Breast epithelium (tissue), 3 donors: ENCODE measurements at regions not wholly inside any gene's neighbourhood (a gene's known extent, or its start where the extent isn't known, plus 50 kb on each side); places are given as distances from the start of the nearest gene placed in this dataset.

Experiments used
- CTCF ChIP-seq, 3 donors: fragments of 450-650 bp; IDR thresholded peaks; one replicate each; pipeline ENCODE4 v1.5.1; 2016 to 2017; ENCODE audit warnings: antibody characterized with exemption in 3 of 3, mild to moderate bottlenecking in 3 of 3, moderate library complexity in 3 of 3
- POLR2A ChIP-seq: fragments of 450-650 bp; IDR thresholded peaks from one replicate; pipeline ENCODE4 v1.6.1; 2016; ENCODE audit warnings: antibody characterized with exemption, mild to moderate bottlenecking, moderate library complexity
- POLR2AphosphoS5 ChIP-seq, 3 donors: sonication (generic); formaldehyde crosslinking; IDR thresholded peaks; one replicate each; pipeline ENCODE4 v1.6.1; 2017; ENCODE audit warnings: antibody characterized with exemption in 3 of 3

DNA sequence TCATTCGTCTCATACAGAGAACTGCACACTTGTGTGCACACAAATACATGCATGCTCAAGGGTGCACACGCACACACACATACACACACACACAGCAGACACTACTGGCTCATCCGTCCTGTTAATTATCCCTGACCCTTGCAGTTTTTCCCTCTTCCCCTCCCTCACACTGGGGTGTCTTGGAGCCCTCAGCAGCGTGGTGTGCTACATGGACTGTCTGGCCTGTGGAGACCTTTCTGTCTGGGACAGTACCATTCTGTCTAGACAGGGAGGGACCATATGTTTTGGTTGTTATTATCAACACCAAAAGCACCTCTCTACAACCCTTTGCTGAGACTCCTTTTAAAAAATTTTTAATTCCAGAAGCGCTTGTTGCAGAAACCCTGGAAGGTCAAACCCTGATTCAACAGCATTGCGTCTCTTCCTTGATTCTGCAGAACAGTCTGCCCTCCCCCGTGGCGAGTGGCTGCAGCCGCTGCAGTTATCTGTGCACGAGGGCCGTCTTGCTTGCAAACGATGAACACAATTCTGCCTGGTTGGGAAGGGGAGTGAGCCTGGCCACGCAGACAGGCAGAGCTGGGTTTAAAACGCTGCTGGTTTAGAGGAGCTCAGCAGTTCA, 374.0 kb downstream of the IRS2 start:
- TF ChIP-seq POLR2AphosphoS5 (IDR thresholded peaks at IDR 0.05) (no peak), POLR2A (no peak), CTCF (IDR thresholded peaks at IDR 0.05) (no peak)
